ENCODE measurements at regions not wholly inside any gene's neighbourhood (a gene's known extent, or its start where the extent isn't known, plus 50 kb on each side); places are given as distances from the start of the nearest gene placed in this dataset.

DNA sequence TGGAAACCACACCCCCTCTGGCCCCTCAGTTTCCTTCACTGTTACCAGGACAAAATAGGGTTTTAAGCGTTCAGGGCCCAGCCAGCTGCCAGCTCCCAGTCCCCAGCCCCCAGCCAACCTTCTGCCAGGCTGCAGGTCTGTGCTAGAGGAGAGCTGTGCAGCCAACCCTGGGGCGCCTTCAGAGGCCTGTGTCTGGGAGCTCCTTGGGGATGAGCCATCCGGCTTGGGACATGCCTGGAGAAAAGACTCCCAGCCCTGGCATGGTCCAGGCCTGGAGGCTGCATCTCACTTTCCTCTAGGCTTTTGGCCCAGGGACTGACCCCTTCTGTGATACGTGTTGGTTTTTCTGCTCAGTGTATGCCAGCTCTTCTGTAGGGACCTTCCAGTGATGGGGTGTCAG lies 487.6 kb upstream of the MGMT start:
- Histone ChIP-seq H3K4me1 (ENCODE audit: insufficient read depth, low read length) (no peaks in the 10 kb centered on the region), H3F3A (ENCODE audit: low read length, unreplicated experiment) (no peaks in the 10 kb centered on the region), H3K9ac (ENCODE audit: low read length) (no peak overlapping the region), H3K4me2 (ENCODE audit: low read length) (no peak overlapping the region), H4K20me1 (ENCODE audit: low read length) (no peaks in the 10 kb centered on the region), H2AFZ (ENCODE audit: low read length) (no peak overlapping the region), H3K36me3 (ENCODE audit: low read depth, low read length) (no peaks in the 10 kb centered on the region), H3K9me2 (replicated peaks; ENCODE audit: low read length) (no peaks in the 10 kb centered on the region), H3K9me3 (ENCODE audit: low read length) (no peaks in the 10 kb centered on the region), H3K79me2 (ENCODE audit: low read length) (no peaks in the 10 kb centered on the region), H3K27me3 (ENCODE audit: low read length) (no peaks in the 10 kb centered on the region), H3K27ac (ENCODE audit: low read length) (no peak overlapping the region), H3K4me3 (ENCODE audit: low read length) (no peak overlapping the region)
- TF ChIP-seq EZH2 (IDR thresholded peaks at IDR 0.05; ENCODE audit: low read length, unreplicated experiment) (no peak), EZH2phosphoT487 (IDR thresholded peaks at IDR 0.05; ENCODE audit: borderline replicate concordance, low read length) (no peak)
- TF ChIP-seq, protein P1, sequence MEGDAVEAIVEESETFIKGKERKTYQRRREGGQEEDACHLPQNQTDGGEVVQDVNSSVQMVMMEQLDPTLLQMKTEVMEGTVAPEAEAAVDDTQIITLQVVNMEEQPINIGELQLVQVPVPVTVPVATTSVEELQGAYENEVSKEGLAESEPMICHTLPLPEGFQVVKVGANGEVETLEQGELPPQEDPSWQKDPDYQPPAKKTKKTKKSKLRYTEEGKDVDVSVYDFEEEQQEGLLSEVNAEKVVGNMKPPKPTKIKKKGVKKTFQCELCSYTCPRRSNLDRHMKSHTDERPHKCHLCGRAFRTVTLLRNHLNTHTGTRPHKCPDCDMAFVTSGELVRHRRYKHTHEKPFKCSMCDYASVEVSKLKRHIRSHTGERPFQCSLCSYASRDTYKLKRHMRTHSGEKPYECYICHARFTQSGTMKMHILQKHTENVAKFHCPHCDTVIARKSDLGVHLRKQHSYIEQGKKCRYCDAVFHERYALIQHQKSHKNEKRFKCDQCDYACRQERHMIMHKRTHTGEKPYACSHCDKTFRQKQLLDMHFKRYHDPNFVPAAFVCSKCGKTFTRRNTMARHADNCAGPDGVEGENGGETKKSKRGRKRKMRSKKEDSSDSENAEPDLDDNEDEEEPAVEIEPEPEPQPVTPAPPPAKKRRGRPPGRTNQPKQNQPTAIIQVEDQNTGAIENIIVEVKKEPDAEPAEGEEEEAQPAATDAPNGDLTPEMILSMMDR (conservative IDR thresholded peaks at IDR 0.05; ENCODE audit: low read depth, low read length), result no peak
- ChIA-PET POLR2A (ENCODE audit: unreplicated experiment) (no interaction called here), CTCF (no interaction called here)
- BruUV-seq (replicated peaks), result no TSS peak
- no peak for DNase-seq
- intact Hi-C loops (cut with micrococcal nuclease), result no loop called here
- no peak for ATAC-seq

DNA sequence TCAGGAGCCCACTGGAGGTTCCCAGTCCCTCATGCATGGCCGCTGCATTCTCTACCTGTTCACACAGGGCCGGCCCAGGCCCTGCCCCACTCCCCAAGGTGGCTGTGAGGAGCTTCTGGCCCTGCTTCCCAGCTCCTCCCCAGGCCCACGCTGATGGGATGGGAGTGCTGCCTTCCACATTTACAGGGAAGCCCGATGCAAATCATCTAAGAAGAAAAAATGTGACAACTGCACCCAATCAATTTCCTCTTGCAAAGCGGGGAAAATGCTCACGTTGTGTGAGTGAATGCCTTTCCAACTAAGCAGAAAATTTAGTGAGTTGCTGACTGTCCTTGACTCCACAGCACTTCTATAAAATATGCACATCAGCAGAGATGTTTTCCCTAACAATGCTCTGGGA lies 485.8 kb upstream of the MGMT start:
- H3K9me2 ChIP-seq (replicated peaks; ENCODE audit: low read length), result no peaks in the 10 kb centered on the region
- H3K9ac ChIP-seq (ENCODE audit: low read length), result no peak overlapping the region
- TF ChIP-seq EZH2 (IDR thresholded peaks at IDR 0.05; ENCODE audit: low read length, unreplicated experiment), result no peak
- no peaks in the 10 kb centered on the region for H3K27me3 ChIP-seq (ENCODE audit: low read length)
- no peaks in the 10 kb centered on the region for H3K9me3 ChIP-seq (ENCODE audit: low read length)
- no peaks in the 10 kb centered on the region for H3K79me2 ChIP-seq (ENCODE audit: low read length)
- no peaks in the 10 kb centered on the region for H4K20me1 ChIP-seq (ENCODE audit: low read length)
- no TSS peak for BruUV-seq (replicated peaks)
- ChIA-PET CTCF (no interaction called here), POLR2A (ENCODE audit: unreplicated experiment) (no interaction called here)
- no peak overlapping the region for H3K4me3 ChIP-seq (ENCODE audit: low read length)
- no peak overlapping the region for H2AFZ ChIP-seq (ENCODE audit: low read length)
- H3K36me3 ChIP-seq (ENCODE audit: low read depth, low read length), result no peaks in the 10 kb centered on the region
- no peaks in the 10 kb centered on the region for H3F3A ChIP-seq (ENCODE audit: low read length, unreplicated experiment)
- intact Hi-C loops (cut with micrococcal nuclease), result no loop called here
- no peak for ATAC-seq
- no peak overlapping the region for H3K27ac ChIP-seq (ENCODE audit: low read length)
- no peaks in the 10 kb centered on the region for H3K4me1 ChIP-seq (ENCODE audit: insufficient read depth, low read length)
- DNase-seq, result no peak
- no peak overlapping the region for H3K4me2 ChIP-seq (ENCODE audit: low read length)

DNA sequence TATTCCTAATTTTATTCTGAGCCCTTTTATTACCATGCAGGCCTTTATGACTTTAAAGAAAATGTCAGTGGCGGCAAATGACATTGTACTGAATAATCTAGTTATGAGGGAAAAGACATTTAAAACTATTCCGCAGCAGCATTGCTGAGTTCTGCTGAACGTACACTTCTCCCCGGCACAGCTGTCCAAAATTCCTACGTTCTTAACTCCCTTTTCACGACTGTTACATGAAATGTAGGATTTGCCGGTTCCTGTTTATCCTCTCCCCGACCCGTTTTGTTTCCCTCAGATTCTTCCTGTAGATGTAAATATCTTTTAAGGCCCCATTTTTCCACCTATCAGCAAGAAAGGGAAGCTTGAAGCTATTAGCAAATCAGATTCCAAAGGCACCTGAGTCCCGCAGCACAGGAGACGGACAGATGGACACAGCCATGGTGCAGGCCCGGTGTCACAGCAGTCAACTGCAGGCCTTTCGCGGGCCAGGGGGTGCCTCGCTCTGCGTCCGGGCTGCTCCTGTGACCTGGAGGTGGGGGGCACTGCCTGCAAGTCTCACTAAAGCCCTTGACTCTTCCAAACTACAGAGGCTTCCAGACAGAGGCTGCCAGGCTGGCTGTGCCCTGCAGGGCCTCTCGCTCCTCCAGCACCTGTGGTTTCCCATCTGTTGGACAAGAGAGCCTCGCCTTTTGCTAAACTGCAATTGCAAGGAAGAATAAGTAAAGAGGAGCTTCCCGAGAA lies 485.0 kb upstream of the MGMT start:
- Histone ChIP-seq H4K20me1 (ENCODE audit: low read length) (no peaks in the 10 kb centered on the region), H3K79me2 (ENCODE audit: low read length) (no peaks in the 10 kb centered on the region), H2AFZ (ENCODE audit: low read length) (no peak overlapping the region), H3K9me2 (replicated peaks; ENCODE audit: low read length) (no peaks in the 10 kb centered on the region), H3K4me1 (ENCODE audit: insufficient read depth, low read length) (no peaks in the 10 kb centered on the region), H3K9me3 (ENCODE audit: low read length) (no peaks in the 10 kb centered on the region), H3K27ac (ENCODE audit: low read length) (no peak overlapping the region), H3K27me3 (ENCODE audit: low read length) (no peaks in the 10 kb centered on the region), H3K4me3 (ENCODE audit: low read length) (no peak overlapping the region), H3F3A (ENCODE audit: low read length, unreplicated experiment) (no peaks in the 10 kb centered on the region), H3K36me3 (ENCODE audit: low read depth, low read length) (no peaks in the 10 kb centered on the region), H3K9ac (ENCODE audit: low read length) (no peak overlapping the region), H3K4me2 (ENCODE audit: low read length) (no peak overlapping the region)
- BruUV-seq (replicated peaks), result no TSS peak
- no peak for TF ChIP-seq EZH2phosphoT487 (IDR thresholded peaks at IDR 0.05; ENCODE audit: borderline replicate concordance, low read length)
- TF ChIP-seq EZH2 (IDR thresholded peaks at IDR 0.05; ENCODE audit: low read length, unreplicated experiment), result no peak
- ATAC-seq (no peak), DNase-seq (no peak)
- intact Hi-C loops (cut with micrococcal nuclease), result no loop called here
- POLR2A ChIA-PET (ENCODE audit: unreplicated experiment), result no interaction called here
- CTCF ChIA-PET, result no interaction called here

DNA sequence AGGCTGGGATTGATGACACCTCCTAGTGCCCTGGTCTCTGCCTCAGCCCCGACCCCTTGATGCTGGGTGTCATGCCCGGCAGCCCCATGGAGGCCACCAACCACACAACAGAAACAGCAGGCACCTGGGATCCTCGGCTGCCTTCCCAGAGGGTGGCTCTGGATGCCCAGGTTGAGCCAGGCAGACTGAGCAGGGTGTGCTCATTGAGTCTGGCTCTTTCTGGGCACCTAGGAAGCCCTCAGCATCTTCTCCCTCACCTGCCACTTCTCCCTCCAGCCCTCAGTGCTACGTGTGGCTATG lies 484.5 kb upstream of the MGMT start:
- intact Hi-C loops (cut with micrococcal nuclease), result no loop called here
- Histone ChIP-seq H3K4me2 (ENCODE audit: low read length) (no peak overlapping the region), H3K27ac (ENCODE audit: low read length) (no peak overlapping the region), H3K9ac (ENCODE audit: low read length) (no peak overlapping the region), H3K9me3 (ENCODE audit: low read length) (no peaks in the 10 kb centered on the region), H3K36me3 (ENCODE audit: low read depth, low read length) (no peaks in the 10 kb centered on the region), H3K9me2 (replicated peaks; ENCODE audit: low read length) (no peaks in the 10 kb centered on the region), H2AFZ (ENCODE audit: low read length) (no peak overlapping the region), H3K27me3 (ENCODE audit: low read length) (no peaks in the 10 kb centered on the region), H4K20me1 (ENCODE audit: low read length) (no peaks in the 10 kb centered on the region), H3K79me2 (ENCODE audit: low read length) (no peaks in the 10 kb centered on the region), H3F3A (ENCODE audit: low read length, unreplicated experiment) (no peaks in the 10 kb centered on the region), H3K4me1 (ENCODE audit: insufficient read depth, low read length) (no peaks in the 10 kb centered on the region), H3K4me3 (ENCODE audit: low read length) (no peak overlapping the region)
- no TSS peak for BruUV-seq (replicated peaks)
- ChIA-PET POLR2A (ENCODE audit: unreplicated experiment) (no interaction called here), CTCF (no interaction called here)
- ATAC-seq (no peak), DNase-seq (no peak)
- TF ChIP-seq, protein P1 (conservative IDR thresholded peaks at IDR 0.05; ENCODE audit: low read depth, low read length), result no peak
- no peak for TF ChIP-seq EZH2phosphoT487 (IDR thresholded peaks at IDR 0.05; ENCODE audit: borderline replicate concordance, low read length)
- TF ChIP-seq EZH2 (IDR thresholded peaks at IDR 0.05; ENCODE audit: low read length, unreplicated experiment), result no peak

All from PC-3 (cell line).